ENCODE measurements at regions not wholly inside any gene's neighbourhood (a gene's known extent, or its start where the extent isn't known, plus 50 kb on each side); places are given as distances from the start of the nearest gene placed in this dataset.

DNA sequence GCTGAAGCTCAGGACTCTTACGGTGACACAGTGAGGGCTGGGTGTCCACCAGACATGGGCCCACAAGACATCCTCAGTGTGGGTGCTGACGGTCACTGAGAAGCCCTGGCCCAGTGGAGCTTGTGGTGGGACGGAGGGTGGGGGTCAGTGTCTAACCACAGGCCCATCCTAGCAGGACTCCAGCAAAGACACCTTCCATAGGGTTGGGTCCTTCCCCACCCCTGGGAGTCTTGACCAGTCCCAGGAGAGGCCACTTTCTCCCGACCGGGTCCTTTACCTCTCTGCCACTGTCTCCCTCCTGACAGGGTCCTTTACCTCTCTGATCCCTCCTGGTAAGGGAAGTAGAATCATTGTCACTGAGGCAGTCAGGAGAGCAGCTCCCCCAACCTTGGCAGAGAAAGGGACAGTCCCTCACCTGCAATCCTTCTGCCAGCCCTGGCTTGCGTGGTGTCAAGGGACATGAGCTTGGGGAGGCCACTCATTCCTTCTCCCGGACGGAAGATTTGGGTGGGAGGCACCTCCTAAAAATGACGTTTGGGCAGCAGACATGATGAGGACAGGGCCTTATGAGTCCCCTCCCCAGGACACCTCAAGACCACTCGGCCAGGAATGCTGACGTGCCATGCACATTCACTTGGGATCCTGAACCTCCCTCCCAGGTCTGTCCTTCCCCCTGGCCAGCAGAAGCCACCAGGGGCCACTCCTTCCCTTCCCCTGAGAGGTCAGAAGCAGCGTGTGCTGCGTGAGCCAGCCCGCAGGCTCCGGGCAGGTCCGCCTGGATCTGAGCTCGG, 91.5 kb upstream of the FGF3 start:
- no TSS peak for BruUV-seq (replicated peaks)
- ATAC-seq (no peak), DNase-seq (ENCODE audit: low read depth, low spot score) (no peak), FAIRE-seq (no peak)
- intact Hi-C loops (cut with micrococcal nuclease; ENCODE audit: unreplicated experiment) = no loop called here
- Histone ChIP-seq H3K4me3 (no peak overlapping the region), H3K36me3 (ENCODE audit: control insufficient read depth in 2 of 2, insufficient read depth in 2 of 2, low read length in 1 of 2) (no peaks in the 10 kb centered on the region), H2AFZ (ENCODE audit: control insufficient read depth, low read depth, low read length) (no peak overlapping the region), H3K79me2 (ENCODE audit: control insufficient read depth, insufficient read depth, low read length) (no peaks in the 10 kb centered on the region), H3K9ac (ENCODE audit: control insufficient read depth, insufficient read depth, low read length) (no peak overlapping the region), H3K27ac (ENCODE audit: control insufficient read depth, insufficient read depth) (no peak overlapping the region), H3K4me1 (ENCODE audit: control insufficient read depth, insufficient read depth, low read length) (no peaks in the 10 kb centered on the region), H3K27me3 (replicated peaks in 1 of 2; ENCODE audit: control insufficient read depth in 2 of 2, insufficient read depth in 2 of 2, low read length in 1 of 2) (no peaks in the 10 kb centered on the region; a peak in 1 of 4 replicates), H4K20me1 (ENCODE audit: control insufficient read depth, insufficient read depth) (no peaks in the 10 kb centered on the region), H3K9me3 (replicated peaks; ENCODE audit: control insufficient read depth, insufficient read depth, low read length) (no peaks in the 10 kb centered on the region), H3K4me2 (ENCODE audit: control insufficient read depth, insufficient read depth) (no peak overlapping the region)
- CTCF ChIA-PET = interaction anchor here (0.6 to 1.6 kb wide), 7 partner anchors 10 to 293 kb away, joined by 3 to 6 read pairs (median 4); no protein-coding TSS in a partner anchor
- POLR2A ChIA-PET = no interaction called here
- SMC1A ChIA-PET (ENCODE audit: uncharacterized antibody, unreplicated experiment) = no interaction called here
- in situ Hi-C loops (cut with MboI) = loop anchor here (5.0 kb wide), 1 partner anchor 287 kb away; no protein-coding TSS in a partner anchor
- TF ChIP-seq HSF1 (IDR thresholded peaks at IDR 0.05; ENCODE audit: low read depth, low read length) = no peak
- TF ChIP-seq ZBTB4 (CRISPR knock-in tag; IDR thresholded peaks at IDR 0.05) = no peak
- TF ChIP-seq NFYA (IDR thresholded peaks at IDR 0.05; ENCODE audit: borderline replicate concordance, low read depth, low read length) = no peak
- TF ChIP-seq REST (IDR thresholded peaks at IDR 0.05; ENCODE audit: low read depth, low read length) = no peak
- TF ChIP-seq IRF4 (IDR thresholded peaks at IDR 0.05; ENCODE audit: low read depth, low read length) = no peak
- RAD21 ChIA-PET (ENCODE audit: unreplicated experiment) = no interaction called here
- WGBS (ENCODE audit: insufficient coverage, insufficient replicate concordance, low lambda C conversion rate, missing lambda C conversion rate) = 37% methylated on average over 16 of the region's 17 CpGs

Data from GM12878 (cell line).